ENCODE measurements at regions not wholly inside any gene's neighbourhood (a gene's known extent, or its start where the extent isn't known, plus 50 kb on each side); places are given as distances from the start of the nearest gene placed in this dataset.

- no peak for DNase-seq
Measured at GRCh38 chr9:134214386-134214765, 50.0 kb upstream of the RNU6ATAC start.

GRCh38 chr9:134214766-134215419 lies 50.5 kb upstream of the RNU6ATAC start:
- no peak for DNase-seq

DNA sequence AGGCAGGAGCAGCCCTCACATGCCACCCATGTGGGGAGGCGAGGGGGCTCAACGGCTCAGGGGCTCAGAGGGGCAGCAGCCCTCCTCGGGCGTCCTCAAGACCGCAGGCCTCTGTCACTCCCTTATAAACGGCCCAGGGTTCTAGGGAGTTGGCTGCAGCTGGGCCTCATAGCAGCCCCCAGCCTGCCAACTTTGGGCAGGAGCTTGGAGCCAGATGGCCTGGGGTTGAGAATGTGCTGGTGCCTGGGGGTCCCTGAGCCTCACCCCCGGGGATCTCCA lies 51.0 kb upstream of the RNU6ATAC start:
- no peak for DNase-seq

- no peak for DNase-seq
Measured at GRCh38 chr9:134215699-134216448, 51.5 kb upstream of the RNU6ATAC start.

- no peak for DNase-seq
Measured at GRCh38 chr9:134216449-134216951, 52.1 kb upstream of the RNU6ATAC start.

- DNase-seq: no peak
Measured at GRCh38 chr9:134216961-134217360, 52.6 kb upstream of the RNU6ATAC start.

GRCh38 chr9:134217431-134218210 lies 53.3 kb upstream of the RNU6ATAC start:
- no peak for DNase-seq

- DNase-seq: no peak
Measured at GRCh38 chr9:134218230-134218629, 53.9 kb upstream of the RNU6ATAC start.

GRCh38 chr9:134219646-134220060 lies 55.3 kb upstream of the RNU6ATAC start:
- DNase-seq: no peak

GRCh38 chr9:134220311-134220710 lies 55.9 kb upstream of the RNU6ATAC start:
- no peak for DNase-seq

GRCh38 chr9:134221273-134222017 lies 57.1 kb upstream of the RNU6ATAC start:
- DNase-seq: no peak

- no peak for DNase-seq
Measured at GRCh38 chr9:134222018-134222573, 57.7 kb upstream of the RNU6ATAC start.

- DNase-seq: no peak
Measured at GRCh38 chr9:134223091-134223490, 58.7 kb upstream of the RNU6ATAC start.

GRCh38 chr9:134223591-134224122 lies 59.3 kb upstream of the RNU6ATAC start:
- DNase-seq: no peak

- no peak for DNase-seq
Measured at GRCh38 chr9:134224127-134224526, 59.8 kb upstream of the RNU6ATAC start.

DNA sequence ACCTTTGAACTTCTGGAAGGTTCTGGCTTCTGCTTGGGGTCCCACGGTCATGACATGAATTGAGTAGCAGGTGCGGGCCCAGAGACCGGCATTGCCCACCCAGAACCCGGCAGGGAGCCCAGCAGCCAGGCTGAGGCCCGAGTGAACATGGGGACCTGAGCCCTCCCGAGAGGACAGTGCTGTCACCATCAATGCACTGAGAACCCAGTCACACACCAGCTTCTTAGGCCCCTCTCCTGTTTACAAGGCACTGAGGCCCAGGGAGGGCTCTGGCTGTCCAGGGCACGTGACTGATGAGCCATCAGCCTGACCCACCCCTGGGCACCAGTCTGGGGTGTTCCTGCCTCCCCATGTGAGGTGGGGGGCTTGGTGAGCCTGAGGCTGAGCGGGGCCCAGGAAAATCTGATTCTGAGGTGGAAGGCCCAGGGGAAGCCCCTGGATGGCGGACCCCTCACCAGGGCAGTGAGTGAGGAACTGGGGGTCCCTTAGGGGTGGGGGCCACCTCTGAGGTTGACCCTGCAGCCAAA lies 60.3 kb upstream of the RNU6ATAC start:
- no peak for DNase-seq

DNA sequence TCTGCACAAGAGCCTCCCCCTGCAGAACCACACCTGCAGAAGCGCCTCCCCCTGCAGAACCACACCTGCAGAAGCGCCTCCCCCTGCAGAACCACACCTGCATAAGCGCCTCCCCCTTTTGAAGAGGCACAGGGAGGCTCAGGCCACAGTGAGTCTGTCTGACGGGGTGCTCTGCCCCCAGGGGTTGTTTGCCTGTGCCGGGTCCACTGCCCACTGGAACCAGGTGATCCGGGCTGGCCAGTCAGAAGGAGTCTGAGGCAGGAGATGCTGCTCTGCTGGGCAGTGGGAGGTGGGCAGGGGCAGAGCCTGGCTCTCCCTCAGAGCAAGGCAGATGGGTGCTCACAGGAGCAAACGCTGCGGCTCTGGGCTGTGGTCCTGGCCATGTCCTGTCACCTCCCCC lies 60.8 kb upstream of the RNU6ATAC start:
- DNase-seq: no peak

GRCh38 chr9:134225816-134226215 lies 61.5 kb upstream of the RNU6ATAC start:
- DNase-seq: no peak

GRCh38 chr9:134226221-134226930 lies 62.0 kb upstream of the RNU6ATAC start:
- peak; percentile 9 for DNase-seq

GRCh38 chr9:134227451-134228411 lies 63.4 kb upstream of the RNU6ATAC start:
- no peak for DNase-seq
